HFF-Myc (cell line): ENCODE measurements at regions not wholly inside any gene's neighbourhood (a gene's known extent, or its start where the extent isn't known, plus 50 kb on each side); places are given as distances from the start of the nearest gene placed in this dataset.

Experiments used
- DNase-seq: peaks from one replicate; pipeline ENCODE4 v3.0.0-alpha.2; 2011; ENCODE audit warnings: low read depth; ENCODE audit errors: extremely low read depth
- H3K4me3 ChIP-seq: replicated peaks from 2 replicates; pipeline ENCODE4 v1.5.1; 2011; ENCODE audit warnings: low read depth, mild to moderate bottlenecking, control low read depth, low read length
- TF ChIP-seq, protein P1 (sequence below): IDR thresholded peaks from 2 replicates; pipeline ENCODE4 v1.5.1; 2012; ENCODE audit warnings: mild to moderate bottlenecking, low read depth, low read length, control low read depth; ENCODE audit errors: missing control alignments

DNA sequence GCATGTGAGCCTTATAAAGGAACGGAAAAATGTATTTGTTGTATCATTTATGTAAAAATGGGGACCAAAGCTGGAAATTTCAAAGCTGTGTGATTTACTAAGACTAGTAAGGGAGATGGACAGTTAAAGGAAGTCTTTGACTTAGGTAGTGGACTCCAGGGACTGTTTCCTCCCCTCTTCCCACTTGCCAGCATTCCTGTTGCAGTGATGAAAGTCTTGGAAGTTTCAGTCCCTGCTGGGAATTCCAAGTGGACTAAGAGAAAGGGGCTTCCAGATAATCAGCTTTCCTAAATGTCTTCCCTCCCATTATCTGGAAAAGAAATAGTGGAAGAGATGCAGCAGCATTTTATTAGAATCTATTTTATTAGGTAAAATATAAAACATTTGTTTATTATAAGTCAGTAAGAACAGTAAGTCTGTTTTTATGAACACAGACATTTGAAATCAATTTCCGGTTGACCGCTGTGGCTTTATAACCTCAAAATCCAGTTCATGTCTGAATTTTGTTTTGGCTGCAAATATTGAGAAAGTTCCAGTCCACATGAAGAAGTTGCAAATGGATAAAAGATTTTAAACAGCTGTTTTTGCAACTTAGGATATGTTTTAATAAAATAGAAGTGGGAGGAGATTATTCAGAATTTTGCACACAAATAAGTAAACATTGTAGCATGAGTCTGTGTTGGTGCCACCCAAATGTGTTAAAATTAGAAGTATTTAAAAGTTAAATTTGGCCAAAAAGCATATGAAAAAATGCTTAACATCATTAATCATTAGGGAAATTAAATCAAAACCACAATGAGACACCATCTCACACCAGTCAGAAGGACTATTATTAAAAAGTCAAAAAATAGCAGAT lies 141.8 kb downstream of the IL20RB start:
- H3K4me3 ChIP-seq, result no peak overlapping the region
- no peak for DNase-seq
- TF ChIP-seq, protein P1, sequence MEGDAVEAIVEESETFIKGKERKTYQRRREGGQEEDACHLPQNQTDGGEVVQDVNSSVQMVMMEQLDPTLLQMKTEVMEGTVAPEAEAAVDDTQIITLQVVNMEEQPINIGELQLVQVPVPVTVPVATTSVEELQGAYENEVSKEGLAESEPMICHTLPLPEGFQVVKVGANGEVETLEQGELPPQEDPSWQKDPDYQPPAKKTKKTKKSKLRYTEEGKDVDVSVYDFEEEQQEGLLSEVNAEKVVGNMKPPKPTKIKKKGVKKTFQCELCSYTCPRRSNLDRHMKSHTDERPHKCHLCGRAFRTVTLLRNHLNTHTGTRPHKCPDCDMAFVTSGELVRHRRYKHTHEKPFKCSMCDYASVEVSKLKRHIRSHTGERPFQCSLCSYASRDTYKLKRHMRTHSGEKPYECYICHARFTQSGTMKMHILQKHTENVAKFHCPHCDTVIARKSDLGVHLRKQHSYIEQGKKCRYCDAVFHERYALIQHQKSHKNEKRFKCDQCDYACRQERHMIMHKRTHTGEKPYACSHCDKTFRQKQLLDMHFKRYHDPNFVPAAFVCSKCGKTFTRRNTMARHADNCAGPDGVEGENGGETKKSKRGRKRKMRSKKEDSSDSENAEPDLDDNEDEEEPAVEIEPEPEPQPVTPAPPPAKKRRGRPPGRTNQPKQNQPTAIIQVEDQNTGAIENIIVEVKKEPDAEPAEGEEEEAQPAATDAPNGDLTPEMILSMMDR, result no peak

DNA sequence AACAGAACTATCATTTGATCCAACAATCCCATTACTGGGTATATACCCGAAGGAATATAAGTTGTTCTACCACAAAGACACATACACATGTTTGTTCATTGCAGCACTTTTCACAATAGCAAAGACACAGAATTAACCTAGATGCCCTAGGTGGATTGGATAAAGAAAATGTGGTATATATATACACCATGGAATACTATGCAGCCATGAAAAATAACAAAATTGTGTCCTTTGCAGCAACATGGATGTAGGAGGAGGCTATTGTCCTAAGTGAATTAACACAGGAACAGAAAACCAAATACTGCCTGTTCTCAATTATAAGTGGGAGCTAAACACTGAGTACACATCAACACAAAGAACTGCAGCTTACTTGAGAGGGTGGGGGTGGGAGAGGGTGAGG lies 142.5 kb downstream of the IL20RB start:
- H3K4me3 ChIP-seq, result no peak overlapping the region
- TF ChIP-seq, protein P1, result no peak
- DNase-seq, result no peak

DNA sequence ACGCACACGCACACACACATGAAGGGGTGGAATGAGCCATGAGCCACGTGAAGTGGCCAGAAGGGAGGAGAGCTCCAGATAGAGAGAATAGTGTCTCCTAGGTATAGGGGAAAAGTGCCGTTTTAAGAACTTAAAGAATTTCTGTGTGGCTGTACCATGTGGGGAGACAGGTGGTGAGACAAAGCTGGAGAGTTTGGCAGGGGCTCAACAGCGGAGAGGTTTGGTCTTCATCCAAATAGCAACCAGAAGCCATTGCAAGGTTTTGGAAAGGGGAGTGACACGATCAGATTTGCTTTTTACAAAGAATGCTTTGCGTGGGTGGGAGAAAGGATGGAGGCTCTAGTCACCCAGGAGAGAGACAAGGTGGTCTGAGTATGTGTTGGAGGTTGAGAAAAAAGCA lies 146.0 kb downstream of the IL20RB start:
- DNase-seq, result no peak
- no peak overlapping the region for H3K4me3 ChIP-seq
- TF ChIP-seq, protein P1, result no peak

DNA sequence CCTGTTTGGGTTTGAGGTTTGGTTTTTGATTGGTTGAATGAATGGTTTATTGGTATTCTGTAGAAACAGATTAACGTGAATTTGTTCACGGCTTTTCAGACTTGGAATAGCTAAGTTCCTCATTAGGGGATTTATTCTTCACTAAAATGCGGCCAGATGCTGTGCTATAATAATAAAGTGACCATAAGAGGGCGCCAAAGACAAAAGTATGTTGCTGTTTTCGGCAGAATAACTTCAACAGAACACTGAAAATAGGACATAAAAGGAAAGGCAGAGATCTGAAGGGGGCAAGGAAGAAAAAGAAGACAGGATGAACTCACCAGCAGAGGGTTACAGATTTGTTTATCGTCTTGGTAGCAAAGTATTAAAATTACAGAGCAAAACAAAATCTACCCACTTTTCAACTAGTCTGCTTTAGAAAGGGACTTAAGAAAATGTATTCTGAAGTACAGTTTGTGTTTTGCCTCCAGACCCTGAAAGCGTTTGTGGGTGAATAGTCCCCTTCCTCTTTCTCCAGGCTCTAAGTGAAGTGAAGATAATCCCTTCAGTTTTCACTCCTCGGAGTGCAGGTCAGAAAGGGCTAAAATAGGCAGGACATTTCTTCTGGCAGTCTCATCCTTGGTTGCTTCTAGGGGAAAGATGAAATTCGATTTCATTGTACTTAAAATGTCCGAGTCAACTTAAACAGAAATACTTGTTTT lies 147.6 kb downstream of the IL20RB start:
- DNase-seq, result peak; percentile 37
- TF ChIP-seq, protein P1, result peak; percentile 45
- H3K4me3 ChIP-seq, result no peak overlapping the region

DNA sequence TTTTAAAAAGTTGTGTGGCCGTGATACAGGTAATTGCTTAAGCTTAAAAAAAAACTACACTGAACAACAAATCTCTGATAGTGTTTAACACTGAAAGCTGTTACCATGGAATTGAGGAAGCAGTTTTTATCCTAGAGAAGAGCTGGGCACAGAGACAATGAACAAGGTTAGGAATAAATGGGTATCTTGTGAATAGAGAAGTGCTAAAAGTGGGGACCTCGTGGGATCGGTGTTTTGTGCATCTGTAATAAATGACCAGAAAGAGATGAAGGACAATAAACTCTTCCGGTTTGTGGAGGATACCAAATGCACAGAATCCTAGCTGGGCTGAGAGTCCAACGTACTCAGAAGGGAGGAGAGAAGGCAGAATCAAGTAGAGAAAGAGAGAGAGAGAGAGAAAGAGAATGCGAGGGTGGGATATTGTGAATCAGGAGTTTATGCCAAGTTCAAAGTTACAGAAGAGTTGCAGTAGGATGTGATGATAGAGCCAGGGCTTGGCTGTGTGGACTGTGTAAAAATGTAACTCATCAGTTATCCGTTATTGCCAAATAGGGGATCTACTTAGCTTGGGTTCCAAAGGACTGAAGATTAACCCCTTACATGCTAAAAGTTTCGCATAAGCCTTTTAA lies 148.9 kb downstream of the IL20RB start:
- H3K4me3 ChIP-seq, result no peak overlapping the region
- TF ChIP-seq, protein P1, result no peak
- no peak for DNase-seq

DNA sequence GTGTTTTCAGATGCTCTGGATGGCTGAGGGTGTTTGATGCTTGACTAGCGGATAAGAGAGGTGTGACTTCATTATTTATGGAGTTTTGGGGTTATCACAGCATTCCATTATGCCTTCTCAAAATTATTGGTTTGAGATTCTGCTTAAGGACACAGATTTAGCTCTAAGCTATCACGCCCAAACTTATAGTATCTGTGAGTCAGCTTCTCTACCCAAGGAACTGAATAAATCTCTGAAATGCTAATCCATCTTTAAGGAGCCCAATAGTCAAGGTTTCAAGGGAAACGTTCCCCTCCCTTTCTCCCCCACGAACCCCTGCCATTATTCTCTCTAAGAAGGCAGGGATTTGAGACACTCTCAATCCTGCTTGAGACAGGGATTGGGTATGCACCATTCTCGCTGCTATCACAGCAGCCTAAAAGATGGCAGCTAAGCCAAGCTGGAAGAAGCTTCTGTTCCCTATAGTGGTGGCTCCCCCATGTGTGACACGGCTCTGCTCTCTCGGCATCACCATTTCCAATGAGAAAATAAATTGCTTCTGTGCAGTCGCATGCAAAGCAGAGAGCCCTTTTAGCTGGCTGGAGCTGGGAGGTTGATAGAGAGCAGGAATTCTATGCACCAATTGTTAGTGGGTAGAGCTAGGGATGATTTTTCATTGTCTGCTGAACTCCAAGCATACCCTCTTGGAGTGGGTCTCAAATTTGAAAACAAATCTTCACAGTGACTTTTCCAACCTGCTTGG lies 151.1 kb downstream of the IL20RB start:
- TF ChIP-seq, protein P1, result no peak
- DNase-seq, result no peak
- H3K4me3 ChIP-seq, result no peak overlapping the region
